Nephron progenitor cell (in vitro differentiated cells): ENCODE measurements at regions not wholly inside any gene's neighbourhood (a gene's known extent, or its start where the extent isn't known, plus 50 kb on each side); places are given as distances from the start of the nearest gene placed in this dataset.

Experiments
- DNase-seq: peaks from one replicate; pipeline ENCODE4 v3.0.0; 2021
- H3K27ac Mint-ChIP-seq: 2 replicates; pipeline ENCODE4 v1.8.0; 2021; ENCODE audit warnings: mild to moderate bottlenecking, moderate library complexity, mixed read lengths
- H3K27me3 Mint-ChIP-seq: 2 replicates; pipeline ENCODE4 v1.8.0; 2021; ENCODE audit warnings: mild to moderate bottlenecking, low read depth, mixed read lengths; ENCODE audit not compliant: poor library complexity
- H3K36me3 Mint-ChIP-seq: 2 replicates; pipeline ENCODE4 v1.8.0; 2021; ENCODE audit warnings: low read depth, mixed read lengths
- H3K4me1 Mint-ChIP-seq: 2 replicates; pipeline ENCODE4 v1.8.0; 2021; ENCODE audit warnings: mixed read lengths
- H3K4me3 Mint-ChIP-seq: 2 replicates; pipeline ENCODE4 v1.8.0; 2021; ENCODE audit warnings: mild to moderate bottlenecking, moderate library complexity, mixed read lengths
- H3K9me3 Mint-ChIP-seq: 2 replicates; pipeline ENCODE4 v1.8.0; 2021; ENCODE audit warnings: mild to moderate bottlenecking, moderate library complexity, mixed read lengths
- TF ChIP-seq, protein P1 (sequence below): fragments of 200-600 bp; sonication (generic); IDR thresholded peaks from 2 replicates; pipeline ENCODE4 v1.5.0; 2021; ENCODE audit warnings: antibody characterized with exemption

DNA sequence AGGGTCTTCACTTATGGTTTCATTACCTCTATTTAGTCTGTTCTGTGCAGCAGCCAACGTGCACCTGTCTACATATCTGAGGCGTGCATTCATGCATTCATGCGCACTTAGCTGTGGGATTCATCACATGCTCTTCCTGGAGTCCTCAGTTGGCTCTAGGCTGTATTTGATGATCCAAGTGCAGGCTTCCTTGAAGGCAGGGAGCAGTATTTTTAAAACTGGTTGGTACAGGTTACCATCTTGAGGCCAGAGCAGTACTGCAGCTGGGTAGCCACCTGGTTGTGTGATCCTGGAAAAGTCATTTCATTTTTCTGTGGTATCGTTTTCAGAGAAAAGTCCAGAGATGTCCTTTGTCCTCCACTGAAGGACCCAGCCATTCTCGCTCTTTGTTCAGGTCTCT lies 109.8 kb downstream of the EN1 start:
- H3K4me3 Mint-ChIP-seq: no peak overlapping the region
- H3K9me3 Mint-ChIP-seq: peaks cover 12% of the 10 kb centered on the region
- no peaks in the 10 kb centered on the region for H3K4me1 Mint-ChIP-seq
- H3K27me3 Mint-ChIP-seq: peaks cover 13% of the 10 kb centered on the region
- no peak overlapping the region for H3K27ac Mint-ChIP-seq
- no peaks in the 10 kb centered on the region for H3K36me3 Mint-ChIP-seq
- TF ChIP-seq, protein P1, sequence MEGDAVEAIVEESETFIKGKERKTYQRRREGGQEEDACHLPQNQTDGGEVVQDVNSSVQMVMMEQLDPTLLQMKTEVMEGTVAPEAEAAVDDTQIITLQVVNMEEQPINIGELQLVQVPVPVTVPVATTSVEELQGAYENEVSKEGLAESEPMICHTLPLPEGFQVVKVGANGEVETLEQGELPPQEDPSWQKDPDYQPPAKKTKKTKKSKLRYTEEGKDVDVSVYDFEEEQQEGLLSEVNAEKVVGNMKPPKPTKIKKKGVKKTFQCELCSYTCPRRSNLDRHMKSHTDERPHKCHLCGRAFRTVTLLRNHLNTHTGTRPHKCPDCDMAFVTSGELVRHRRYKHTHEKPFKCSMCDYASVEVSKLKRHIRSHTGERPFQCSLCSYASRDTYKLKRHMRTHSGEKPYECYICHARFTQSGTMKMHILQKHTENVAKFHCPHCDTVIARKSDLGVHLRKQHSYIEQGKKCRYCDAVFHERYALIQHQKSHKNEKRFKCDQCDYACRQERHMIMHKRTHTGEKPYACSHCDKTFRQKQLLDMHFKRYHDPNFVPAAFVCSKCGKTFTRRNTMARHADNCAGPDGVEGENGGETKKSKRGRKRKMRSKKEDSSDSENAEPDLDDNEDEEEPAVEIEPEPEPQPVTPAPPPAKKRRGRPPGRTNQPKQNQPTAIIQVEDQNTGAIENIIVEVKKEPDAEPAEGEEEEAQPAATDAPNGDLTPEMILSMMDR: no peak
- DNase-seq: no peak

DNA sequence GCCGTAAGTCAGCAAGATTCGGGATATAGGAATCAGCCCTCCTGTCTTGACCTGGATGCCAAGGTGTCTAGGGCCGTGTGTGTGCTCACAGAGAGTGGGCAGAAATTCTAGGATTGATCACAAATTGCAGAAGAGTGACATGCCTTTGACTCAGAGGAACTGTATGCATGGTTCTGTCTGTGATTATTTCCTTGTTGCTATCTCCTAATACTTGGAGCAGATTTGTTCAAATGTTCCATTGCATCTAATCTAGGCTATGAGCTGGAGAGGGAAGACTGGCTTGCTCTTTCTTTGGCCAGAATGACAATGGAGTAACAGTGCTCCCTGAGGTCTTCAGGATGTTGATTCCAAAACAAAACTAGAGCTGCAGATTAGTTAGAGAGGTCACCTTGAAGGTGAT lies 115.0 kb downstream of the EN1 start:
- Mint-ChIP-seq H3K27ac (no peak overlapping the region), H3K4me3 (no peak overlapping the region), H3K27me3 (peaks cover 27% of the 10 kb centered on the region), H3K36me3 (peaks cover 4% of the 10 kb centered on the region), H3K9me3 (peaks cover 24% of the 10 kb centered on the region), H3K4me1 (no peaks in the 10 kb centered on the region)
- TF ChIP-seq, protein P1: no peak
- DNase-seq: no peak

DNA sequence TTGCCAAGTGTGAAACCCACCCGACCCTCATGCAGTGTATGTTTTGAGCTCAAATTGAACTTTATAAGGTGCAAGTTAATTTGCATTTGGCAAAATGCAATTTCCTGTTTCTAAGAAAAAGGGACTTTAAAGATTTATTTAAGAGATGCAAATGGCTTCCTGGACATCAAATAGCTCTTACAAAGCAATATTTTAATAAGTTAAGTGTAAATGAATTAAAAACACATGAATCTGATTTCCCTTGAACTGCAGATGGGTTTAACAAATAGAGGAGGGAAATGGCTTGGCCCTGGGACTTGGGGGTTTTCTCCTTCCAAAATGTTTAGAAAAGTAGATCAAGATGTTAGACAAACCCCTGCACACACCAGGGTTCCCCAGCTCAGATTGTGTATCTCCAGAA lies 116.0 kb downstream of the EN1 start:
- H3K9me3 Mint-ChIP-seq: peaks cover 31% of the 10 kb centered on the region
- TF ChIP-seq, protein P1: no peak
- DNase-seq: no peak
- peaks cover 24% of the 10 kb centered on the region for H3K27me3 Mint-ChIP-seq
- peaks cover 4% of the 10 kb centered on the region for H3K36me3 Mint-ChIP-seq
- H3K4me3 Mint-ChIP-seq: no peak overlapping the region
- no peaks in the 10 kb centered on the region for H3K4me1 Mint-ChIP-seq
- no peak overlapping the region for H3K27ac Mint-ChIP-seq

DNA sequence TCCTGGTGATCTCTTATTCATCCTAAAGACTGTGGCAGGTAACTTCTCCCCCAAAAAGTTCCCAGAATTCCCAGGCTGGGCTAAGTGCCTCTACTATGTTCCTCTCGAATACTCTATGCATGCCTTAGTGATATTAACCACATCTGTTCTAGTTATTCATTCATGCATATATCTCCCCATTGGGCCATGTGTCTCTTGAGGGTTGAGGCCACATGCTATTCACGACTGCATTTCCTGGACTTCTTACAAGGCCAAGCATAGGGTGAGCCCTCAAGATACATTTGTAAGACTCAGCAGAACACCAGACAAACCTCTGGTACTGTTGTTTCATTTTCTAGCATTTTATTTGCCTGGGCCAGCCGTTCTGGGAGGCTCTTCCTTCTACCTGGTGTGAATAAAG lies 117.0 kb downstream of the EN1 start:
- peaks cover 4% of the 10 kb centered on the region for H3K36me3 Mint-ChIP-seq
- TF ChIP-seq, protein P1: no peak
- H3K9me3 Mint-ChIP-seq: peaks cover 33% of the 10 kb centered on the region

DNA sequence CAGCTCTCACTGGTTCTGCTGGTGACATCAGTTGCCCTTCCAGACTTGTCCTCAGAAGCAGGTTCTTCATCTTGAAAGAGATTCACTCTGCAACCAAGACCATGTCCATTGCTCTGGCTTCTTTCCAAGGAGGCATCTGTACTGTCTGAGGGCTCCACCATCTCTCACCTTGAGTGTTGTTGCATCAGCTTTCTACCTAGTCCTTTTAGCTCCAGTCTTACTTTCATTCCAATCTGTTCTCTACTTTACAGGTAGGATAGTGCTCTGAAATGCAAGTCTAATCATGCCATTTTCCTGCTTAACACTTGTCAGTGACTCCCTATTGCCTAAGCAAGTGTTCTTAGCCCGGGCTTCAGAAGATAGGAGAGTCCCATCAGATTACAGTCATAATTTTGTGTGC lies 117.7 kb downstream of the EN1 start:
- DNase-seq: no peak
- Mint-ChIP-seq H3K27ac (no peak overlapping the region), H3K4me3 (no peak overlapping the region), H3K4me1 (no peaks in the 10 kb centered on the region), H3K9me3 (peaks cover 33% of the 10 kb centered on the region), H3K27me3 (peaks cover 27% of the 10 kb centered on the region), H3K36me3 (peaks cover 4% of the 10 kb centered on the region)
- TF ChIP-seq, protein P1: no peak

More for the DNA sequence above, 117.0 kb downstream of the EN1 start:
- Mint-ChIP-seq H3K27me3 (peaks cover 27% of the 10 kb centered on the region), H3K27ac (no peak overlapping the region), H3K4me3 (no peak overlapping the region), H3K4me1 (no peaks in the 10 kb centered on the region)
- DNase-seq: no peak

DNA sequence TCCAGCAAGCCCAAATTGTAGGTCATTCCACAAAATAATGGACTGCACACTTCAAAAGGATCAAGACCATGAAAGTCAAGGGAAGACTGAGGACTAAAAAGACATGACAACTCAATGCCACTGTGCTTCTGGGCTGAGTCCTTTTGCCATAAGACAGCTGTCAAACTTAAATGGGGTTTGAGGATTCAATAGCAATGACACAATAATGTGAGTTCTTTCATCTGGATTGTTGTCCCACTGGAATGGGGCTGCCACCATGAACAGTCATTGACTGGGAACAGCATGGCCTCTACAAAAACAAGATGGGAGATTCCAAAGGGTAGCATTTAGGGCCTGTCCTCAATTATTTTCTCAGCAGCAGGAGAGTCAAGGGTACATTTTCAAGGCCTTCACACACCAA lies 118.5 kb downstream of the EN1 start:
- Mint-ChIP-seq H3K27ac (no peak overlapping the region), H3K27me3 (peaks cover 27% of the 10 kb centered on the region)

More for the DNA sequence above, 118.5 kb downstream of the EN1 start:
- TF ChIP-seq, protein P1: no peak
- no peaks in the 10 kb centered on the region for H3K4me1 Mint-ChIP-seq
- DNase-seq: no peak
- peaks cover 4% of the 10 kb centered on the region for H3K36me3 Mint-ChIP-seq
- H3K4me3 Mint-ChIP-seq: no peak overlapping the region
- H3K9me3 Mint-ChIP-seq: peaks cover 32% of the 10 kb centered on the region
